ENCODE measurements at regions not wholly inside any gene's neighbourhood (a gene's known extent, or its start where the extent isn't known, plus 50 kb on each side); places are given as distances from the start of the nearest gene placed in this dataset.

- no peak for DNase-seq
Observed at GRCh38 chr2:129754831-129755230, 224.6 kb upstream of the RAB6C start.

DNA sequence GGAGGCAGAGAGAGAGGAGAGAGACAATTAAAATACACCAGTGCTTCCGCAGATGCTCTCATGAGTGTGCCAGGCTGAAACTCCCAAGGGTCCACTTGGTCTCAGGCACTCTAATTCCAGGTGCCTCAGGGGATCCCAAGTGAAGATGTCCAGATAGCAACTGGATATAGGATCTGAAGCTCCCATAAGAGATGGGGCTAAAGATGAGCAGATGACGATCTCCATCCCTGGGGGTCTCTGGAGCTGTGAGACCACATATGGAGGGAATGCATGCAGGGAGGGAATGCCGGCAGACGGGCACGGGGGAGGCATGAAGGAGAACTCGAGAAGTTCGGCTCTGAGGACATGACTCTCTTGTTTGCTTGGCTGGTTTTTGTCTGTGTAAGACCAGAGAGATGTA, 223.7 kb upstream of the RAB6C start:
- no peak for DNase-seq

DNA sequence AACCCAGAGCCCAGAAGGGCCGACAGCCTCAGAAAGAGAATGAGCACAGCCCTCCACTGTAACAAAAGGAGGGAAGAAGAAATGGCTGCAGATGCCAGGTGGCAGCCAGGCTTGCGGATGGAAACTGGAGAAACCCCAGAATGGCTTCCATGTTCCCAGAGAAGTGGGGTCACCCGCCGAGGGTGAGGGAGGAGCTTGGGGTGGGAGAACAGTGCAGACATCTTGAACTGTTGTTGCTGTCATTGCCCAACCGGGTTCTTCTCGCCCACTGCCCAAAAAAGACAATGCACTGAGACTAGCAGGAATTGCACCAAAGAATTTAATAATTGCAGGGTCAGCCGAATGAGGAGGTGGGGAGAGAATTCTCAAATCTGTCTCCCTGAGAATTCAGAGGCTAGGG, 223.2 kb upstream of the RAB6C start:
- no peak for DNase-seq

DNA sequence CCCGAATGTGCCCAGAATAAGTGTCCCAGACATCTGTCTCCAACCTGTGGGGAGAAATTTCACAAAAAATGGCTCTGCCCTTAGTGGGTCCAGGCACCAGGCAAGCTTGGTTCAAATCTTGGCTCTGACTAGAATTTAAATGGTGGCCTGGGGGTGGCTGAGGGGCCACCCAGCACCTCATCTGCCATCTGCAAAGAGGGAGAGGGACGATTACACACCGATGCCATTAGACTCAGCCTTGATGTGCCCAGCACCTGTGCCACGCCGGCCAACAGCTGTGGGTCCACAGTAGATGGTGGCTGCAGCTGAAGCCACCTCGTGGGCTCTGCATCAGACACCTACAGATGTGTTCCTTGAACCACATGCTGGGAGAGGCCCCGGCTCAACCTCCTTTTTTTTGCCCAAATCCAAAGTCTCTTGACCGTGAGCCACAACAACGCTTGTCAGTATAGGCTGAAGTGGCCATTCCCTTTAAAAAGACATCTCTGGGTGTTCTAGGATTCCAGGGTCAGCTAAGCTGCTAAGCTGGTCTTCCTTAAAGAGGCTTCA, 222.0 kb upstream of the RAB6C start:
- DNase-seq = no peak

DNA sequence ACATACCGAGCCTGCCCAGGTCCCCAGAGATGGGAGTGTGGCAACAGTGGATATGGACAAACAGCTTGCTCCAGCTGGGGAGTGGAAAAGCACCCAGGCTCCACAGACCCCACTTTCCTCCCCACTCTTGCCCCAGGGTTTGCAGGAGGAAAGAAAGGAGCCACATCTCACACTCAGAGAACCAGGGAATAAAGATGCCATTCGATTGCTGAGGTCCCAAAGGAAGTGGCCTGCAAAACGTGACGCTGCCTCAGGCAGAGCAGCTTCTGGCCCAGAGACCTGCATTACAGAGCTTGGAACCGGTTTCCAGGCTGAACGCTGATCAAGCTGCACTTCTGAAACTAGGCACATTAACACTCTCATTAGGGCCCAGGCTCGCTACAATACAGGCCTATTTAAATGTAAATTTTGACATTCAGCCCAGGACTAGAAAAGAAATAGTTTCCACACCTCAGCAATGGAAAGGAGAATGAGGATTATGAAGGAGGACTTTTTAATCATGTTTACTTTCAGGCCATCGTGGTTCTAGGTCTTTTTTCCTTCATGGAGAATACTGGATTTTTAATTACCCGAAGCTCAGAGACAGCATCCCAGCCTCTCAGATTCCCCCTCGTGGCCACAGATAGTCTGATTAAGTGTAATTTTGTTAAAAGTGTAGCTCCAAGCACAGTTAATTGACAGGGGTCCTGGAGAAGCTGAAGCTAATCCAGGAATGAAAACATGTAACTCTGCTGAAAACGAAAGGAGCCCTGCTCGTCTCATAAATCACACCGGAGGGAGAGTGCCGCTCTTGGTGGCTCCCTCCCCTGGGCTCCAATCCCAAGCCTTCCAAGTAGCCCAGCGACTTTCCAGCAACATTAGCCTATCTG, 221.3 kb upstream of the RAB6C start:
- no peak for DNase-seq

GRCh38 chr2:129758784-129759471, 220.5 kb upstream of the RAB6C start:
- no peak for DNase-seq

GRCh38 chr2:129759472-129760010, 219.9 kb upstream of the RAB6C start:
- no peak for DNase-seq

GRCh38 chr2:129760669-129761068, 218.8 kb upstream of the RAB6C start:
- no peak for DNase-seq

- no peak for DNase-seq
Observed at GRCh38 chr2:129761569-129762021, 217.9 kb upstream of the RAB6C start.

GRCh38 chr2:129762386-129763189, 216.9 kb upstream of the RAB6C start:
- no peak for DNase-seq

- DNase-seq = no peak
Observed at GRCh38 chr2:129763190-129763846, 216.1 kb upstream of the RAB6C start.

- DNase-seq = no peak
Observed at GRCh38 chr2:129763966-129764365, 215.5 kb upstream of the RAB6C start.

GRCh38 chr2:129764376-129765325, 214.8 kb upstream of the RAB6C start:
- no peak for DNase-seq

DNA sequence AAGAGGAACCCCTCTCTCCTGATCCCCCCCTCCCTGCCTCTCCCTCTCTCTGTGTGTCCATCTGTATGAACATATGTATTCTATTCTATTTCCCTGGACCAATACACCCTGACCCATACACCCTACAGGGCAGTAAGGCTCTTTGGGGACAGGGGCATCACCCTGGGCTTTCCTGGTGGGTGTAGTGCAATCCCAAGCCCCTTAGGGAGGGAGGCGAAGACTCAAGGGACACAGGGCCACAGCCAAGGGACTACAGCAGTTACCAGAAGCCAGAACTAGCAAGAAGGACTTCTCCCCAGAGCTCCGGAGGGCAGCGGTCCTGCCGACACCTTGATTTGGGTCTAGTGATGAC, 214.2 kb upstream of the RAB6C start:
- no peak for DNase-seq

GRCh38 chr2:129765678-129766351, 213.7 kb upstream of the RAB6C start:
- no peak for DNase-seq

- DNase-seq = no peak
Observed at GRCh38 chr2:129766374-129766993, 213.0 kb upstream of the RAB6C start.

DNA sequence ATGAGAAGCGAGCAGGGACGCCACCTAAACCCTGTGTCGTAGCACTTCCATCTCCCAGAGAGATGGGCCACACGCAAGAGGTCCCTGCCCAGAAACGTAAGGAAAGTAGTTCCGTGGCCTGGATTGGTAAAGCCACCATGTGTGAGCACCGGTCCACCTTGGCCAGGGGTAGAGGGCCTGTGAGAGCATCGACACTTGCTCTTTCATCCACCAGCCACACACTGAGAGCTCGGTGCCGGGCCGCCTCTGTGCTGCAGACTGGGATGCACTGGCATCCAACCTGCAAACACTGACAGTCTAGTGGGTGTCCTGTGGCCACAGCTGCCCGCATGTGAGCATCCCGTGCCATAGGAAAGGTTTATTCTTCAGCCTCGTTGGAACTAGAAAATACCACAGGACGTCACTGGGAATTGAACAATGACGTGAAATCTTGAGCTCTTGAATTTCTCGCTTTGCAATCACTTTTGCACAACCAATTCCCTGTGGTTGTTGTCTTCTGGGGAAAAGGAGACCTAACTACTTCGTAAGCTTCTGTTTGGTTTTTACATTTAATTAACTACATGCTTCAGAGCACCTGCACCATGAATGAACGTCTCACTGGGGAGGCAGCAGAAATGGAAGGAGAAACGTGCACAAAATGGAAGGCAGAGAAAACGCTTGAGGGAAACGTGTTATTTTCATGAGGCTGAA, 212.0 kb upstream of the RAB6C start:
- DNase-seq = no peak

- no peak for DNase-seq
Observed at GRCh38 chr2:129768036-129768386, 211.5 kb upstream of the RAB6C start.

DNA sequence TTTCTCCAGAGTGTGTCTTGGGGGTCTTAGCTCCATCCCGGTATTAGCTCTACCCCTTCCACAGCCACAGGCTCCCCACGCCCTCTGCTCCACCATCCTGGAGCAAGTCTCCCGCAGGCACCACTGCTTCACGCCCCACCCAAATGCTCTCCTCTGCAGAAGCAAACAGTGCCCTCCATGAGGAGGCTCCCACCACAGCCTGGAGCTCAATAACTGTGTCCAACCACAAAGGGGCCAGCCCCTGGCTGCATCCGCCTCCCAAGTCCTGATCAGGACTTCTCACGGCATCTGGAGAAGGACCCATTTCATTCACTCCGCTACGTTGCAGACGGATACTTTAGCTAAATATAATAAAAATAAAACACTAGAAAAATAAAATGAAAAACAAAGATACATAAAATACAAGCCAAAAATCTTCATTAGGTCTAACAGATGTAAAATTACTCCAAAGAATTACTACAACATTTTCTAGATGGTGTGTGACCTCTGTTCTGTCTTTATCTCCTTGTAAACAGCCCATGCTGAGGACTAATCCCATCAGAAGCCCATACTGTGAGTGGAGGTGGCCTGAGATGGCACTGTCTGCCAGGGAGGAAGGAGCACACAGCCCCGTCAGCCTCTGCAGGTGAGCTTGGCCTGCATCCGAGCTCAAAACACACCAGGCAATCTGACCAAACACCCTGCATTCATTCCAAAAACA, 210.8 kb upstream of the RAB6C start:
- no peak for DNase-seq
